Posterior vena cava (tissue), 2 donors: ENCODE measurements at regions not wholly inside any gene's neighbourhood (a gene's known extent, or its start where the extent isn't known, plus 50 kb on each side); places are given as distances from the start of the nearest gene placed in this dataset.
"Not testable (repeated sequence)": the region's sequence is repeated elsewhere in the genome, so short reads cannot be mapped to it uniquely, and the experiment has no call there.

ENCODE experiments used
- DNase-seq: peaks from one replicate; pipeline ENCODE4 v3.0.0-alpha.2; 2020; ENCODE audit warnings: low spot score
- intact Hi-C, 2 donors: fragments of 100-400 bp; cut with DNase I; formaldehyde crosslinking; loops; one replicate each; pipeline versions ENCODE4 v1.14.1 to v1.14.2; 2022 to 2023
- donor health status: DM: yes; HTN: yes; CAD: no.
- donor health status: DM: yes; HTN: yes; CAD: no.

GRCh38 chr2:12465631-12466135 is 251.1 kb upstream of the TRIB2 start:
- intact Hi-C loops: no loop called here
- DNase-seq: no peak

GRCh38 chr2:12467303-12467702 is 249.4 kb upstream of the TRIB2 start:
- DNase-seq: no peak
- intact Hi-C loops: no loop called here

- intact Hi-C loops: no loop called here
These were observed 247.6 kb upstream of the TRIB2 start for GRCh38 chr2:12469141-12469561.

GRCh38 chr2:12472265-12472664 is 244.5 kb upstream of the TRIB2 start:
- intact Hi-C loops, DNase-seq: not testable (repeated sequence)

More at GRCh38 chr2:12469141-12469561, 247.6 kb upstream of the TRIB2 start:
- DNase-seq: no peak

- intact Hi-C loops: no loop called here
These were observed 238.3 kb upstream of the TRIB2 start for GRCh38 chr2:12478151-12479064.

GRCh38 chr2:12479065-12479601 is 237.6 kb upstream of the TRIB2 start:
- no peak for DNase-seq
- intact Hi-C loops: no loop called here

More at GRCh38 chr2:12478151-12479064, 238.3 kb upstream of the TRIB2 start:
- no peak for DNase-seq

GRCh38 chr2:12484536-12485115 is 232.1 kb upstream of the TRIB2 start:
- DNase-seq: no peak
- intact Hi-C loops: no loop called here

- intact Hi-C loops: no loop called here
- no peak for DNase-seq
These were observed 230.3 kb upstream of the TRIB2 start for GRCh38 chr2:12486205-12487118.

GRCh38 chr2:12487253-12488004 is 229.3 kb upstream of the TRIB2 start:
- DNase-seq: no peak
- intact Hi-C loops: no loop called here

- intact Hi-C loops: no loop called here
- DNase-seq: no peak
These were observed 228.1 kb upstream of the TRIB2 start for GRCh38 chr2:12488352-12489318.

GRCh38 chr2:12490641-12491040 is 226.1 kb upstream of the TRIB2 start:
- intact Hi-C loops: no loop called here
- DNase-seq: no peak

- intact Hi-C loops, DNase-seq: not testable (repeated sequence)
These were observed 224.4 kb upstream of the TRIB2 start for GRCh38 chr2:12492360-12492759.

GRCh38 chr2:12493031-12493513 is 223.7 kb upstream of the TRIB2 start:
- DNase-seq: no peak
- intact Hi-C loops: no loop called here

- intact Hi-C loops: no loop called here
- DNase-seq: no peak
These were observed 221.4 kb upstream of the TRIB2 start for GRCh38 chr2:12495247-12495868.

- intact Hi-C loops: no loop called here
- no peak for DNase-seq
These were observed 218.4 kb upstream of the TRIB2 start for GRCh38 chr2:12498286-12498685.

GRCh38 chr2:12498704-12499103 is 218.0 kb upstream of the TRIB2 start:
- intact Hi-C loops: no loop called here
- no peak for DNase-seq

GRCh38 chr2:12500899-12501298 is 215.8 kb upstream of the TRIB2 start:
- DNase-seq: no peak
- intact Hi-C loops: no loop called here
